Progenitor cell of endocrine pancreas (in vitro differentiated cells): ENCODE measurements at regions not wholly inside any gene's neighbourhood (a gene's known extent, or its start where the extent isn't known, plus 50 kb on each side); places are given as distances from the start of the nearest gene placed in this dataset.
"Not testable (repeated sequence)": the region's sequence is repeated elsewhere in the genome, so short reads cannot be mapped to it uniquely, and the experiment has no call there.

Experiments
- DNase-seq: peaks from one replicate; pipeline ENCODE4 v3.0.0; 2021; ENCODE audit warnings: low spot score; ENCODE audit not compliant: unreplicated experiment
- H3K27ac Mint-ChIP-seq: 2 replicates; pipeline ENCODE4 v1.8.0; 2021; ENCODE audit warnings: mild to moderate bottlenecking, moderate library complexity, mixed read lengths
- H3K27me3 Mint-ChIP-seq: 2 replicates; pipeline ENCODE4 v1.8.0; 2021; ENCODE audit warnings: mixed read lengths
- H3K36me3 Mint-ChIP-seq: 2 replicates; pipeline ENCODE4 v1.8.0; 2022; ENCODE audit warnings: mixed read lengths; ENCODE audit not compliant: insufficient read depth
- H3K4me1 Mint-ChIP-seq: 2 replicates; pipeline ENCODE4 v1.8.0; 2021; ENCODE audit warnings: low read depth, mixed read lengths
- H3K4me3 Mint-ChIP-seq: 2 replicates; pipeline ENCODE4 v1.8.0; 2021; ENCODE audit warnings: low read depth, mild to moderate bottlenecking, moderate library complexity, mixed read lengths
- H3K9me3 Mint-ChIP-seq: 2 replicates; pipeline ENCODE4 v1.8.0; 2021; ENCODE audit warnings: low read depth, mixed read lengths
- TF ChIP-seq, protein P1 (sequence below): fragments of 200-600 bp; sonication (generic); IDR thresholded peaks from one replicate; pipeline ENCODE4 v1.5.0; 2021; ENCODE audit warnings: antibody characterized with exemption, mild to moderate bottlenecking; ENCODE audit not compliant: unreplicated experiment

DNA sequence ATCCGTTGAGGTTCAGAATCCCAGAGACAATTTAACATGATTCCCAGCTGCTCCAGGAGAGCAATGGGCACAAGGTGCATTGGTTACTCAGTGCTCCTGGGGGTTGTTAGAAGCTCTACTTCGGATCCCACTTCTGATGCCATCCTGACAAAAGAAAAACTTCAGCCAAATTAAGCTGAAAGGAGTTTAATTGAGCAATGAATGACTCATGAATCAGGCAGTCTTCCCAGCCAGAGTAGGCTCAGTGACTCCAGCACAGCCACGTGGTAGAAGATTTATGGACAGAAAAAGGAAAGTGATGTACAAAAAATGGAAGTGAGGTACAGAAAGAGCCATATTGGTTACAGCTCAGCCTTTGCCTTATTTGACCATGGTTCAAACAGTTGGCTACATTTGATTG lies 95.7 kb downstream of the PWWP3B start:
- Mint-ChIP-seq H3K36me3 (no peaks in the 10 kb centered on the region), H3K4me1 (no peaks in the 10 kb centered on the region), H3K4me3 (no peak overlapping the region), H3K9me3 (peaks cover 44% of the 10 kb centered on the region), H3K27me3 (no peaks in the 10 kb centered on the region), H3K27ac (no peak overlapping the region)
- no peak for DNase-seq
- TF ChIP-seq, protein P1, sequence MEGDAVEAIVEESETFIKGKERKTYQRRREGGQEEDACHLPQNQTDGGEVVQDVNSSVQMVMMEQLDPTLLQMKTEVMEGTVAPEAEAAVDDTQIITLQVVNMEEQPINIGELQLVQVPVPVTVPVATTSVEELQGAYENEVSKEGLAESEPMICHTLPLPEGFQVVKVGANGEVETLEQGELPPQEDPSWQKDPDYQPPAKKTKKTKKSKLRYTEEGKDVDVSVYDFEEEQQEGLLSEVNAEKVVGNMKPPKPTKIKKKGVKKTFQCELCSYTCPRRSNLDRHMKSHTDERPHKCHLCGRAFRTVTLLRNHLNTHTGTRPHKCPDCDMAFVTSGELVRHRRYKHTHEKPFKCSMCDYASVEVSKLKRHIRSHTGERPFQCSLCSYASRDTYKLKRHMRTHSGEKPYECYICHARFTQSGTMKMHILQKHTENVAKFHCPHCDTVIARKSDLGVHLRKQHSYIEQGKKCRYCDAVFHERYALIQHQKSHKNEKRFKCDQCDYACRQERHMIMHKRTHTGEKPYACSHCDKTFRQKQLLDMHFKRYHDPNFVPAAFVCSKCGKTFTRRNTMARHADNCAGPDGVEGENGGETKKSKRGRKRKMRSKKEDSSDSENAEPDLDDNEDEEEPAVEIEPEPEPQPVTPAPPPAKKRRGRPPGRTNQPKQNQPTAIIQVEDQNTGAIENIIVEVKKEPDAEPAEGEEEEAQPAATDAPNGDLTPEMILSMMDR: no peak

DNA sequence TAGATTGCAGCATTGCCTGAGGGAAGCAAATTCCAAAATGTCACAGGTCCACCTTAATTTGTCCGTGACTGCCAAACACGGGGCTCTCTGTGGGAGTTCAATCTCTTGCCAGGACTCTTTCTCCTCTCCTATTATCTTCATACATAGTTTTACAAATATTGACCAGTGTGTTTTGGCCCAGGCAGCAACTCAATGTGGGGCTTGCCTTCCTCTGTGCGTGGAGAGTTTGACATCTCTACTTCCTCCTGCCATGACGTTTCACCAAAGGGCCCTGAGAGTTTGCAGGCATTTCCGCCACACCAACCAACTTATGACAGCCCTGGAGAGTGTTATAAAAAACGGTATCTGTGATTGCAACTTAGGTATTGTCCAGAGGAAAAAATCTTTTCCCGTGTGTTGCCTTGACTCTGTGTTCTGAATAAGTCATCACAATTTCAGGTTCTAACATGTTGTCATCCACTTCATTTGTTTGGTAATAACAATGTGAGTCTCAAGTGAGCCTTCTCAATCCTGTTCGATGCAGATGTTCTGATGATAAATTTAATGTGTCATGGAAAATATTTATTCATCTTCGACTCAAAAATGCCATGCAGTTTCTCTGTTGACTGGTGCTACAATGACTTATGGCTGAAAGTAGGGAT lies 106.0 kb downstream of the PWWP3B start:
- not testable (repeated sequence) for H3K4me3 Mint-ChIP-seq, H3K27me3 Mint-ChIP-seq, H3K27ac Mint-ChIP-seq, DNase-seq, H3K36me3 Mint-ChIP-seq, H3K9me3 Mint-ChIP-seq, H3K4me1 Mint-ChIP-seq

DNA sequence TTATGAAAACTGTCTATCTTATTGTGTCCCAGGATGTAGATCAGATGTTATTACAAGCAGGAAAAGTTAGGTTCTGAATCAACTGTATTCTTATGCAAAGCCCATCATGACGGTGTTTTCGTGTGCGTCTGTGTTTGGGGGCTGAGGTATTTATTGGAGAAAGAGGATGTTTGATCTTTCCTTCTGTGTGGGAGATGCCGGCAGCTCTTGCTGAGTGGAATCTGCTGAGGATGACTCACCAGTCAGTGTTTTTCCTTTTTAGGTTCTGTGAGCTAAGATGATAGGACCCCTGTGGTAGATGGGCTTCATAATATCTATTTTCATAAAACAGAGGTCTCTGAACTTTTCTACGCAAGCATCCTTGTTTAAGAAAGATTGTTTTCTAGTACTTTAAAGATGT lies 107.1 kb downstream of the PWWP3B start:
- not testable (repeated sequence) for H3K27ac Mint-ChIP-seq, H3K36me3 Mint-ChIP-seq, H3K4me1 Mint-ChIP-seq, H3K27me3 Mint-ChIP-seq, H3K4me3 Mint-ChIP-seq, H3K9me3 Mint-ChIP-seq, DNase-seq

DNA sequence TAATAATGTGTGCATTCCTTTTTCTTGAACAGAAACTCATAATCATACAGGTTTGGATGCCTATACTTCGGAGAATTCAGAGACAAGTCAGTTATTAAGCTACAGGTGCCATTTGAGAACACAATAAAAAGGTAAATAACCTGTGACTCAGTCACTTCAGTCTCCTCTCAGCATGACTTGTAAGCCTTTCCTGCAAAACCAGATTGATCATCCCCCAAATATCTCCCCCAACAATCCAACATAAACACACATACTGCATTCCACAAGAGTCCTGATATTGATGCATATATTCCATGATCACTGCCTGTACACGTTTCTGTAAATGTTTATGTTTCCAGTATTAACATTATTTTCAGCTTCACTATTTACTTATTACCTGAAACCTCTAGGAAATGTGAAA lies 110.8 kb downstream of the PWWP3B start:
- DNase-seq: no peak
- H3K4me3 Mint-ChIP-seq: no peak overlapping the region
- H3K4me1 Mint-ChIP-seq: no peaks in the 10 kb centered on the region
- no peaks in the 10 kb centered on the region for H3K36me3 Mint-ChIP-seq
- H3K27me3 Mint-ChIP-seq: no peaks in the 10 kb centered on the region
- H3K27ac Mint-ChIP-seq: no peak overlapping the region
- TF ChIP-seq, protein P1: no peak
- H3K9me3 Mint-ChIP-seq: peaks cover 24% of the 10 kb centered on the region

DNA sequence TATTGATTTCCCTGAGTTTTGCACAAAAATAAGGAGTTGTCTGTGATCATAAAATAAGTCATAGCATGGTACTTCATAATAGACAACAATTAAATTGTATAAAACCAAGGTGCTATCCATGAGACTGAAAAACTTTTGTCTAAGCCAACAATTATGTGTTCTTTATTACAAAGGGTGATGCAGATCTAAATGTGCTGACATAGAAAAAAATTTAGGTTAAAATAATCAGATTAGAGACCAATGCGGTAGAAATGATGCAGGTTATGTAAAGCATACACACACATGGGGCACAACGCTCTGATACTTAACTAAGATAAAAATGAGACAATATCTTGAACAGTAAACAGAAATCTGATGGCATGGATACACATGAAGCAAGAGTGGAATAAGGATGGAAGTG lies 113.3 kb downstream of the PWWP3B start:
- no peak overlapping the region for H3K4me3 Mint-ChIP-seq
- DNase-seq: no peak
- no peaks in the 10 kb centered on the region for H3K4me1 Mint-ChIP-seq
- TF ChIP-seq, protein P1: no peak
- peaks cover 38% of the 10 kb centered on the region for H3K9me3 Mint-ChIP-seq
- H3K27me3 Mint-ChIP-seq: no peaks in the 10 kb centered on the region
- no peaks in the 10 kb centered on the region for H3K36me3 Mint-ChIP-seq
- no peak overlapping the region for H3K27ac Mint-ChIP-seq

DNA sequence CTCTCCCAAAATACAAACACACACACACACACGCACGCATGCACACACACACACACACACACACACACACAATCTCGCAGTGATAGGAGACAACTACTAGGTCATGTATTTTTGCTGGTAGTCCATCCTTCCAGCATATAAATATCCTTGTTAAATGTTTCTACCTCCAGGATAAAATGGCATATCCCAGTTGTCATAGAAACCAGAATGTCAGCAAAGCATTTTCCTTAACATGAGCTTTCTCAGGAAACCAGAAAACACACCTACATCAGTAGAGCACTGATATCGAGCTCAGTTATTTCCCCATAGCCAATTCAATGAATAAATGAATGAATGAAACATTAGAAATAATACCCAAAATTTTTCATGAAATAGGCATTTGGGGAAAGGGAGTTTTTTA lies 115.7 kb downstream of the PWWP3B start:
- H3K9me3 Mint-ChIP-seq: peaks cover 44% of the 10 kb centered on the region
- H3K27ac Mint-ChIP-seq: no peak overlapping the region
- H3K36me3 Mint-ChIP-seq: no peaks in the 10 kb centered on the region
- TF ChIP-seq, protein P1: no peak
- no peaks in the 10 kb centered on the region for H3K27me3 Mint-ChIP-seq
- H3K4me1 Mint-ChIP-seq: no peaks in the 10 kb centered on the region
- no peak for DNase-seq
- no peak overlapping the region for H3K4me3 Mint-ChIP-seq
